NOMO-1 treated with DMSO at 0.1 percent for 48 hours (cell line): ENCODE measurements at regions not wholly inside any gene's neighbourhood (a gene's known extent, or its start where the extent isn't known, plus 50 kb on each side); places are given as distances from the start of the nearest gene placed in this dataset.
A peak's percentile ranks its signal among the peaks of the same experiment; 100 is the strongest.

Experiments used
- DNase-seq: peaks from one replicate; lab custom pipeline; 2025; ENCODE audit not compliant: unreplicated experiment; lab: John Stamatoyannopoulos, UW

DNA sequence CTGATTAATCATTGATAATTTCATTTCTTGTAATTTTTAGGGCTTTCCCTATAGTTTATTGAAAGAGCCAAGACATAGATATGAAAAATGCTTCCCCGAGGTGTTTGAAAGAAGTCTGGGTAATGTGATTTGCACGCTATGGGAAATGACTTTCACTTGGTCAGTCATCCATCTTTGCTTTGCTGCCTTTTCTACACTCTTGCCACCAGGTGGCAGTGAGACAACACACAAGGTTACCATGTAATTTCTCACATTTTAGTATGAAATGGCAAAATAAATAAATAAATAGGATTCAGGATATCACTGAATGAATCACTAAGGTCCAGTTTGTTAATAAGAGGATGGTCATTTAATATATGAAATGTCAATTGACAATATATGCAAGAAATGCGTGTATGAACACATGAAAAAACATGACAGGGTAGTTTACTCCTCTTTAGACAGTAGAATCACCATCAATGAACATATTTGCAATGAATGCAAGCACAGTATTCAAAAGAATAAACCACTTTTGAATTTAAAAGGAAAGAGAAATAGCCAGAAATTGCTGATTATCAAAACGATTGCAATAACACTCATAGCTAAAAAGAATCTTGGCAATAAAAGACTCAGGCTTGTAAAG lies 52.2 kb upstream of the KCNH7 start:
- DNase-seq = peak; percentile 56

DNA sequence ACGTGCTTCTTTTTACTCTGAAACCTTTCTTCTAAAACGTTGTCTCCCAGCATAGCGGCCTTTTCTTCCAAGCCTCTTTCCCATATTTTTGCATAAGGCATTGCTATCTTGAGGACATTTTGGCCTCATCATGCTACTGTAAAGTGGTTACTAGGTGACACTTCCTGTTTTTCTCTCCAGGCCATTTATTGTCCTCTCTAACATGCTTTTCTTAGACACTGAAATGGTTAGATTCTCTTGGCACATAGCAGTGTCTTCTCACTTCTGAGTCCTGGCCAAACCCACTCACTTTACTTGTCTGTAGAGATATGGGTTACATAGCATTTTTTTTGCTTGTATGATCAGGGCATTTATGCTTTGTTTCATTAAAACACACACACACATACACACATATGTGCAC lies 50.1 kb upstream of the KCNH7 start:
- DNase-seq = peak; percentile 69
